ENCODE measurements at regions not wholly inside any gene's neighbourhood (a gene's known extent, or its start where the extent isn't known, plus 50 kb on each side); places are given as distances from the start of the nearest gene placed in this dataset.

GRCh38 chr3:87498358-87499080, 222.1 kb upstream of the POU1F1 start (continued):
- TF ChIP-seq ZBTB40 (IDR thresholded peaks at IDR 0.05): no peak
- TF ChIP-seq ZBTB40 (CRISPR knock-in tag; IDR thresholded peaks at IDR 0.05): no peak

- Histone ChIP-seq H3K4me3 (replicated peaks in 1 of 3; ENCODE audit: insufficient read depth in 1 of 3, low read depth in 2 of 3, low read length in 3 of 3) (no peak overlapping the region), H3K4me1 (ENCODE audit: insufficient read depth, low read length) (no peaks in the 10 kb centered on the region), H3K27me3 (ENCODE audit: control insufficient read depth in 1 of 2, insufficient read depth in 2 of 2, low read length in 2 of 2) (no peaks in the 10 kb centered on the region), H3K36me3 (replicated peaks in 1 of 2; ENCODE audit: control insufficient read depth in 1 of 2, insufficient read depth in 2 of 2, low read length in 2 of 2) (no peaks in the 10 kb centered on the region), H3K9ac (ENCODE audit: insufficient read depth, low read depth, low read length) (no peak overlapping the region), H3K9me3 (ENCODE audit: low read length) (no peaks in the 10 kb centered on the region), H4K20me1 (ENCODE audit: insufficient read depth, low read length) (no peaks in the 10 kb centered on the region), H3K27ac (ENCODE audit: extremely low read length, insufficient read depth, low read length) (no peak overlapping the region), H3K79me2 (ENCODE audit: insufficient read depth, low read length) (no peaks in the 10 kb centered on the region), H2AFZ (ENCODE audit: low read length) (no peak overlapping the region), H3K4me2 (ENCODE audit: low read depth, low read length) (no peak overlapping the region)
- DNase-seq (ENCODE audit: low spot score): no peak
- intact Hi-C loops (cut with micrococcal nuclease; ENCODE audit: unreplicated experiment) (no loop called here), in situ Hi-C loops (cut with HindIII; ENCODE audit: extremely low pct_ligation_motif_present, low pct_unique_long_range_greater_than_20kb) (no loop called here)
- FAIRE-seq: no peak
- ATAC-seq: no peak
- TF ChIP-seq BCL6 (CRISPR knock-in tag; IDR thresholded peaks at IDR 0.05) (no peak), CREB1 (IDR thresholded peaks at IDR 0.05) (peak; percentile 54; the same call in 1 of the 2 replicates), CREB1 (CRISPR knock-in tag; IDR thresholded peaks at IDR 0.05) (no peak), SMC3 (IDR thresholded peaks at IDR 0.05; ENCODE audit: low read length) (no peak), ATF7 (IDR thresholded peaks at IDR 0.05) (peak; percentile 92), ATF7 (CRISPR knock-in tag; IDR thresholded peaks at IDR 0.05) (no peak)
- no TSS peak for BruUV-seq (replicated peaks)
- ChIA-PET POLR2A (no interaction called here), CTCF (ENCODE audit: low intra/inter-chr PET ratio, low total read pairs) (no interaction called here)
- WGBS (ENCODE audit: low lambda C conversion rate): 3% methylated on average over 1 of the region's 1 CpG
These were observed 219.6 kb upstream of the POU1F1 start for GRCh38 chr3:87495938-87496337.

Data from HepG2 (cell line).